ENCODE measurements at regions not wholly inside any gene's neighbourhood (a gene's known extent, or its start where the extent isn't known, plus 50 kb on each side); places are given as distances from the start of the nearest gene placed in this dataset.

GRCh38 chr7:153414288-153414629, 637.9 kb upstream of the DPP6 start (continued):
- TF ChIP-seq, protein P1, sequence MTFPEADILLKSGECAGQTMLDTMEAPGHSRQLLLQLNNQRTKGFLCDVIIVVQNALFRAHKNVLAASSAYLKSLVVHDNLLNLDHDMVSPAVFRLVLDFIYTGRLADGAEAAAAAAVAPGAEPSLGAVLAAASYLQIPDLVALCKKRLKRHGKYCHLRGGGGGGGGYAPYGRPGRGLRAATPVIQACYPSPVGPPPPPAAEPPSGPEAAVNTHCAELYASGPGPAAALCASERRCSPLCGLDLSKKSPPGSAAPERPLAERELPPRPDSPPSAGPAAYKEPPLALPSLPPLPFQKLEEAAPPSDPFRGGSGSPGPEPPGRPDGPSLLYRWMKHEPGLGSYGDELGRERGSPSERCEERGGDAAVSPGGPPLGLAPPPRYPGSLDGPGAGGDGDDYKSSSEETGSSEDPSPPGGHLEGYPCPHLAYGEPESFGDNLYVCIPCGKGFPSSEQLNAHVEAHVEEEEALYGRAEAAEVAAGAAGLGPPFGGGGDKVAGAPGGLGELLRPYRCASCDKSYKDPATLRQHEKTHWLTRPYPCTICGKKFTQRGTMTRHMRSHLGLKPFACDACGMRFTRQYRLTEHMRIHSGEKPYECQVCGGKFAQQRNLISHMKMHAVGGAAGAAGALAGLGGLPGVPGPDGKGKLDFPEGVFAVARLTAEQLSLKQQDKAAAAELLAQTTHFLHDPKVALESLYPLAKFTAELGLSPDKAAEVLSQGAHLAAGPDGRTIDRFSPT (tag by site-specific recombination; IDR thresholded peaks at IDR 0.05) = no peak

DNA sequence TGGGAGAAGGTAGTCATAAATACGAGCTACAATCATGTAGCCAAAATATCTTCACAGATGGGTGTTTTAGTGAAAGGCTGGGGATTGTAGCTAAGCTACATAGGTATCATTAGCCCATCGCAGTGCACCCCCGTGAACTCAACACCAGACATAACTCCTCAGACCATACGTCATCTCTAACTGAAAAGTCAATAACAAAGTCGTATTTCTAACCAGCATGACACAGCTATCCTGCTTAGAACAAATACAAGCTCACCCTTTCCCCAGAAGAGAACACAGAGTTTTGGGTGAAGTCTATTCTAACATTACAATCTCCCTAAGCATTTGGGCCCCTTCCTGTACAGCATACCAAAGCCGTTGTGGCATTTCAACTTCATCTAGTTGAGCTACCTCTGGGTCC, 636.6 kb upstream of the DPP6 start:
- H3K9me3 ChIP-seq (ENCODE audit: control insufficient read depth, insufficient read depth, low read depth, low read length) = no peaks in the 10 kb centered on the region
- ChIA-PET POLR2A (no interaction called here), CTCF (interaction anchor here (0.7 kb wide), 1 partner anchor 520 kb away, joined by 3 read pairs; no protein-coding TSS in a partner anchor)
- H3K36me3 ChIP-seq (ENCODE audit: control insufficient read depth in 2 of 2, insufficient read depth in 1 of 2, low read length in 2 of 2) = no peaks in the 10 kb centered on the region
- H3K27ac ChIP-seq (ENCODE audit: extremely low read depth, low read depth, low read length) = no peak overlapping the region
- TF ChIP-seq ZNF302 (tag by site-specific recombination; IDR thresholded peaks at IDR 0.05; ENCODE audit: low read depth) (no peak), KLF1 (tag by site-specific recombination; IDR thresholded peaks at IDR 0.05) (no peak), ZEB2 (tag by site-specific recombination; IDR thresholded peaks at IDR 0.05) (no peak), ZNF423 (tag by site-specific recombination; IDR thresholded peaks at IDR 0.05) (no peak)
- no peak overlapping the region for H3K4me3 ChIP-seq (ENCODE audit: low read depth, low read length)
- H3K4me1 ChIP-seq (ENCODE audit: control insufficient read depth, insufficient read depth, low read length) = no peaks in the 10 kb centered on the region

GRCh38 chr7:153422291-153423209, 629.6 kb upstream of the DPP6 start:
- no peaks in the 10 kb centered on the region for H3K36me3 ChIP-seq (ENCODE audit: control insufficient read depth in 2 of 2, insufficient read depth in 1 of 2, low read length in 2 of 2)
- POLR2A ChIA-PET = no interaction called here
- CTCF ChIA-PET = no interaction called here
- TF ChIP-seq ZNF830 (tag by site-specific recombination; IDR thresholded peaks at IDR 0.05; ENCODE audit: low read depth) (no peak), ZNF18 (tag by site-specific recombination; IDR thresholded peaks at IDR 0.05) (no peak), ZBTB1 (tag by site-specific recombination; IDR thresholded peaks at IDR 0.05) (no peak), TCF7L2 (IDR thresholded peaks at IDR 0.05; ENCODE audit: borderline replicate concordance, low read depth, low read length) (no peak), ZNF585B (tag by site-specific recombination; IDR thresholded peaks at IDR 0.05) (no peak), ZNF776 (tag by site-specific recombination; IDR thresholded peaks at IDR 0.05; ENCODE audit: borderline replicate concordance) (no peak), ZNF521 (tag by site-specific recombination; IDR thresholded peaks at IDR 0.05) (no peak), ZFP41 (tag by site-specific recombination; IDR thresholded peaks at IDR 0.05; ENCODE audit: borderline replicate concordance) (no peak), ZBTB17 (tag by site-specific recombination; IDR thresholded peaks at IDR 0.05) (no peak), BCL11A (tag by site-specific recombination; IDR thresholded peaks at IDR 0.05; ENCODE audit: low read depth) (no peak), ZNF501 (tag by site-specific recombination; IDR thresholded peaks at IDR 0.05) (no peak), ZNF701 (tag by site-specific recombination; IDR thresholded peaks at IDR 0.05) (no peak)
- H3K9me3 ChIP-seq (ENCODE audit: control insufficient read depth, insufficient read depth, low read depth, low read length) = no peaks in the 10 kb centered on the region
- H3K4me3 ChIP-seq (ENCODE audit: low read depth, low read length) = no peak overlapping the region
- no peak overlapping the region for H3K27ac ChIP-seq (ENCODE audit: extremely low read depth, low read depth, low read length)
- no peaks in the 10 kb centered on the region for H3K4me1 ChIP-seq (ENCODE audit: control insufficient read depth, insufficient read depth, low read length)

- ChIA-PET CTCF (no interaction called here), POLR2A (no interaction called here)
- no peaks in the 10 kb centered on the region for H3K9me3 ChIP-seq (ENCODE audit: control insufficient read depth, insufficient read depth, low read depth, low read length)
- no peak overlapping the region for H3K27ac ChIP-seq (ENCODE audit: extremely low read depth, low read depth, low read length)
- H3K36me3 ChIP-seq (ENCODE audit: control insufficient read depth in 2 of 2, insufficient read depth in 1 of 2, low read length in 2 of 2) = no peaks in the 10 kb centered on the region
- no peak overlapping the region for H3K4me3 ChIP-seq (ENCODE audit: low read depth, low read length)
- H3K4me1 ChIP-seq (ENCODE audit: control insufficient read depth, insufficient read depth, low read length) = no peaks in the 10 kb centered on the region
- TF ChIP-seq, protein P2, sequence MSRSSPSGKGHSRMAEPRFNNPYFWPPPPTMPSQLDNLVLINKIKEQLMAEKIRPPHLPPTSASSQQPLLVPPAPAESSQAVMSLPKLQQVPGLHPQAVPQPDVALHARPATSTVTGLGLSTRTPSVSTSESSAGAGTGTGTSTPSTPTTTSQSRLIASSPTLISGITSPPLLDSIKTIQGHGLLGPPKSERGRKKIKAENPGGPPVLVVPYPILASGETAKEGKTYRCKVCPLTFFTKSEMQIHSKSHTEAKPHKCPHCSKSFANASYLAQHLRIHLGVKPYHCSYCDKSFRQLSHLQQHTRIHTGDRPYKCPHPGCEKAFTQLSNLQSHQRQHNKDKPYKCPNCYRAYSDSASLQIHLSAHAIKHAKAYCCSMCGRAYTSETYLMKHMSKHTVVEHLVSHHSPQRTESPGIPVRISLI (tag by site-specific recombination; IDR thresholded peaks at IDR 0.05) = no peak
- TF ChIP-seq, protein P3, sequence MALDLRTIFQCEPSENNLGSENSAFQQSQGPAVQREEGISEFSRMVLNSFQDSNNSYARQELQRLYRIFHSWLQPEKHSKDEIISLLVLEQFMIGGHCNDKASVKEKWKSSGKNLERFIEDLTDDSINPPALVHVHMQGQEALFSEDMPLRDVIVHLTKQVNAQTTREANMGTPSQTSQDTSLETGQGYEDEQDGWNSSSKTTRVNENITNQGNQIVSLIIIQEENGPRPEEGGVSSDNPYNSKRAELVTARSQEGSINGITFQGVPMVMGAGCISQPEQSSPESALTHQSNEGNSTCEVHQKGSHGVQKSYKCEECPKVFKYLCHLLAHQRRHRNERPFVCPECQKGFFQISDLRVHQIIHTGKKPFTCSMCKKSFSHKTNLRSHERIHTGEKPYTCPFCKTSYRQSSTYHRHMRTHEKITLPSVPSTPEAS (tag by site-specific recombination; IDR thresholded peaks at IDR 0.05) = no peak
- TF ChIP-seq ZNF155 (tag by site-specific recombination; IDR thresholded peaks at IDR 0.05) (no peak), ZBTB48 (tag by site-specific recombination; IDR thresholded peaks at IDR 0.05) (no peak), ZNF239 (tag by site-specific recombination; IDR thresholded peaks at IDR 0.05) (no peak), ZNF48 (tag by site-specific recombination; IDR thresholded peaks at IDR 0.05) (no peak), ZEB2 (tag by site-specific recombination; IDR thresholded peaks at IDR 0.05) (no peak)
These were observed 629.0 kb upstream of the DPP6 start for GRCh38 chr7:153423210-153423590.
